HCT116 (cell line): ENCODE measurements at regions not wholly inside any gene's neighbourhood (a gene's known extent, or its start where the extent isn't known, plus 50 kb on each side); places are given as distances from the start of the nearest gene placed in this dataset.

Experiments used
- ATAC-seq: fragments of 200-7000 bp; cut with Tn5 transposase; 2 replicates; pipeline ENCODE4 v1.9.1; 2020; ENCODE audit warnings: mild to moderate bottlenecking, moderate library complexity
- BruUV-seq: library from RNA; stranded (reverse); fragments of 400-500 nt; replicated peaks from 2 replicates; lab custom pipeline; 2021; lab: Mats Ljungman, UMichigan
- CTCF ChIA-PET: fragments of 300-600 bp; sonication (Branson Sonifier 250); formaldehyde crosslinking; loops from one replicate; lab custom pipeline; 2021; ENCODE audit warnings: antibody characterized with exemption; lab: Charles Lee
- POLR2A ChIA-PET: fragments of 300-600, 350-600 bp; sonication (Branson Sonifier 250); formaldehyde crosslinking; loops from one replicate; lab custom pipeline; 2021; ENCODE audit warnings: antibody characterized with exemption; lab: Charles Lee
- RAD21 ChIA-PET, 2 experiments: fragments of 300-600 bp; sonication (Branson Sonifier 250); formaldehyde crosslinking; loops; one replicate each; lab custom pipeline; 2023; ENCODE audit warnings: low total read pairs in 2 of 2; ENCODE audit not compliant: uncharacterized antibody in 2 of 2, unreplicated experiment in 2 of 2, low non-redundant PET in 1 of 2; lab: Charles Lee
- DNase-seq: peaks from one replicate; pipeline ENCODE4 v3.0.0-alpha.2; 2010; ENCODE audit warnings: low read depth, low spot score
- H2AFZ ChIP-seq: fragments of 200-600 bp; shearing (Covaris generic), sonication (generic); 2 replicates; pipeline ENCODE4 v1.6.1; 2017; ENCODE audit warnings: low read depth, mixed run types, mixed read lengths, antibody characterized with exemption, low read length; ENCODE audit not compliant: poor library complexity, severe bottlenecking
- H3K27ac ChIP-seq: 2 replicates; pipeline ENCODE4 v1.5.1; 2012; ENCODE audit warnings: low read depth, low read length
- H3K27me3 ChIP-seq: fragments of 200-600 bp; sonication (generic); 2 replicates; pipeline ENCODE4 v1.6.1; 2016; ENCODE audit warnings: mixed run types, low read length, mixed read lengths; ENCODE audit not compliant: insufficient read depth
- H3K36me3 ChIP-seq, 2 experiments: fragments of 200-500 bp in 1 of 2; fragments of 200-600 bp in 1 of 2; sonication (Bioruptor generic) in 1 of 2; sonication (generic) in 1 of 2; 2 replicates each; pipeline versions ENCODE4 v1.5.1 to v1.6.1; 2014 to 2016; ENCODE audit warnings: low read length in 2 of 2, inconsistent platforms in 1 of 2, mixed read lengths in 1 of 2, mixed run types in 1 of 2; ENCODE audit not compliant: insufficient read depth in 2 of 2, control insufficient read depth in 1 of 2
- H3K4me1 ChIP-seq, 2 experiments: fragments of 200-600 bp in 1 of 2; sonication (generic) in 1 of 2; 2 replicates each; pipeline versions ENCODE4 v1.5.1 to v1.6.1; 2012 to 2017; ENCODE audit warnings: low read length in 2 of 2, inconsistent platforms in 1 of 2, mild to moderate bottlenecking in 1 of 2, mixed read lengths in 1 of 2, mixed run types in 1 of 2, moderate library complexity in 1 of 2; ENCODE audit not compliant: insufficient read depth in 2 of 2, control insufficient read depth in 1 of 2
- H3K4me2 ChIP-seq: fragments of 200-600 bp; sonication (generic); 2 replicates; pipeline ENCODE4 v1.6.1; 2017; ENCODE audit warnings: mixed run types, low read length, mixed read lengths
- H3K4me3 ChIP-seq, 2 experiments: fragments of 200-600 bp in 1 of 2; sonication (generic) in 1 of 2; replicated peaks in 1 of 2; 2 replicates each; pipeline ENCODE4 v1.5.1; 2011 to 2016; ENCODE audit warnings: low read length in 2 of 2, control low read depth in 1 of 2, low read depth in 1 of 2, mild to moderate bottlenecking in 1 of 2, mixed read lengths in 1 of 2, mixed run types in 1 of 2
- H3K79me2 ChIP-seq: fragments of 200-600 bp; sonication (generic); 2 replicates; pipeline ENCODE4 v1.6.1; 2017; ENCODE audit warnings: mild to moderate bottlenecking, mixed run types, low read length, moderate library complexity, mixed read lengths; ENCODE audit not compliant: insufficient read depth
- H3K9ac ChIP-seq: fragments of 200-600 bp; sonication (generic); 2 replicates; pipeline ENCODE4 v1.6.1; 2016; ENCODE audit warnings: low read length, mixed read lengths
- H3K9me2 ChIP-seq: fragments of 200-600 bp; sonication (generic), shearing (Covaris generic); 2 replicates; pipeline ENCODE4 v1.6.1; 2017; ENCODE audit warnings: mixed run types, mild to moderate bottlenecking, moderate library complexity; ENCODE audit not compliant: insufficient read depth
- H3K9me3 ChIP-seq, 2 experiments: fragments of 200-500 bp in 1 of 2; fragments of 200-600 bp in 1 of 2; sonication (Bioruptor generic) in 1 of 2; sonication (generic) in 1 of 2; 2 replicates each; pipeline ENCODE4 v1.6.1; 2014 to 2017; ENCODE audit warnings: low read length in 2 of 2, mixed read lengths in 2 of 2, inconsistent platforms in 1 of 2, low read depth in 1 of 2, mild to moderate bottlenecking in 1 of 2, mixed run types in 1 of 2, moderate library complexity in 1 of 2; ENCODE audit not compliant: control insufficient read depth in 1 of 2, insufficient read depth in 1 of 2
- H4K20me1 ChIP-seq: fragments of 200-600 bp; sonication (generic), shearing (Covaris generic); 2 replicates; pipeline ENCODE4 v1.6.1; 2017; ENCODE audit warnings: mixed run types, mild to moderate bottlenecking, moderate library complexity; ENCODE audit not compliant: insufficient read depth
- CBX3 ChIP-seq: IDR thresholded peaks from 2 replicates; pipeline ENCODE4 v1.6.1; 2012; ENCODE audit warnings: low read depth
- CEBPB ChIP-seq: IDR thresholded peaks from 2 replicates; pipeline ENCODE4 v1.6.1; 2012; ENCODE audit warnings: low read depth
- ELF1 ChIP-seq: IDR thresholded peaks from 2 replicates; pipeline ENCODE4 v1.6.1; 2012; ENCODE audit warnings: low read depth, borderline replicate concordance
- EZH2 ChIP-seq: fragments of 200-600 bp; sonication (generic); IDR thresholded peaks from 2 replicates; pipeline ENCODE4 v1.6.1; 2017; ENCODE audit warnings: antibody characterized with exemption, mixed run types
- EZH2phosphoT487 ChIP-seq: fragments of 200-600 bp; IDR thresholded peaks from 2 replicates; pipeline ENCODE4 v1.6.1; 2018; ENCODE audit warnings: antibody characterized with exemption, borderline replicate concordance
- JUND ChIP-seq: IDR thresholded peaks from 2 replicates; pipeline ENCODE4 v1.6.1; 2012
- POLR2A ChIP-seq: IDR thresholded peaks from 2 replicates; pipeline ENCODE4 v1.7.0; 2011; ENCODE audit warnings: borderline replicate concordance; ENCODE audit not compliant: insufficient read depth, insufficient read length; ENCODE audit errors: extremely low read depth
- POLR2AphosphoS5 ChIP-seq: IDR thresholded peaks from 2 replicates; pipeline ENCODE4 v1.6.1; 2011; ENCODE audit warnings: mild to moderate bottlenecking, low read depth, low read length, moderate library complexity
- ZNF274 ChIP-seq: fragments of 200-500 bp; sonication (Bioruptor generic); IDR thresholded peaks from 2 replicates; pipeline ENCODE4 v1.6.1; 2014; ENCODE audit warnings: mild to moderate bottlenecking, low read depth, low read length, inconsistent platforms
- intact Hi-C: fragments of 100-400 bp; cut with micrococcal nuclease; formaldehyde crosslinking; loops from 2 replicates; pipeline ENCODE4 v1.10.0; 2022

DNA sequence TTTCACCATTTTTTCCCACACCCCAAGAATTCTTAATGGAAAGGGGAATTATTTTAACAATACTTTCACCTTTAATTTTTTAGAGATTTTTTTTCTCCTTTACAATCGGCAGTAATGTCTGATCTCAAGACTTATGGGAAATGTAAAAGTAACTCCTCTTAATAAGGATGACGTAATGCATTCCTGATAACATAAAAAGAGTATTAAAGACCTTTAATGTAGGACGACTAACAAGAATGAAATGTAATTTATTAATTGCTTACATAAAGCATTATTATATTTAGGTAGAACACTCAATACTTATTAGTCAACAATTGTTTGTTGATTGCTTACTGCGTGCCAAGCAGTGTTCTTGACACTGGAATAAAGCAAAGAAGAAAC is 416.8 kb upstream of the NAALADL2 start:
- DNase-seq (no peak), ATAC-seq (no peak)
- Histone ChIP-seq H3K4me3 (peak overlapping the region; percentile 76 to 78), H3K4me2 (peak overlapping the region; percentile 95), H2AFZ (peak overlapping the region; percentile 58), H4K20me1 (no peaks in the 10 kb centered on the region), H3K9me3 (no peaks in the 10 kb centered on the region), H3K27me3 (no peaks in the 10 kb centered on the region), H3K9ac (peak overlapping the region; percentile 75), H3K27ac (peak overlapping the region; percentile 99), H3K36me3 (no peaks in the 10 kb centered on the region), H3K9me2 (no peaks in the 10 kb centered on the region), H3K79me2 (peaks cover 21% of the 10 kb centered on the region; the same call in 1 of the 2 replicates), H3K4me1 (peaks cover 22 to 47% of the 10 kb centered on the region in 2 experiments)
- ChIA-PET RAD21 (no interaction called here), CTCF (no interaction called here), POLR2A (no interaction called here)
- no TSS peak for BruUV-seq
- intact Hi-C loops = no loop called here
- no peak for TF ChIP-seq ELF1
- 0 out of 2 replicates have a peak, but pooled peaks have one; percentile 18 for TF ChIP-seq JUND

- no TSS peak for BruUV-seq
- POLR2A ChIA-PET = no interaction called here
- Histone ChIP-seq H3K27me3 (no peaks in the 10 kb centered on the region), H2AFZ (no peak overlapping the region), H3K4me3 (no peak overlapping the region), H3K4me2 (no peak overlapping the region), H3K4me1 (peaks cover 14 to 27% of the 10 kb centered on the region in 2 experiments), H3K79me2 (peaks cover 21% of the 10 kb centered on the region; the same call in 1 of the 2 replicates), H3K36me3 (no peaks in the 10 kb centered on the region), H3K9me3 (no peaks in the 10 kb centered on the region), H4K20me1 (no peaks in the 10 kb centered on the region), H3K9ac (no peak overlapping the region), H3K9me2 (no peaks in the 10 kb centered on the region), H3K27ac (no peak overlapping the region)
- intact Hi-C loops = no loop called here
- no peak for DNase-seq
- CTCF ChIA-PET = no interaction called here
- RAD21 ChIA-PET = no interaction called here
- TF ChIP-seq POLR2A (no peak), CEBPB (no peak), ZNF274 (no peak), EZH2 (no peak), EZH2phosphoT487 (no peak), POLR2AphosphoS5 (no peak), CBX3 (no peak)
- ATAC-seq = no peak
These were observed 414.7 kb upstream of the NAALADL2 start for GRCh38 chr3:174444391-174444790.
